Activated CD4-positive, alpha-beta T cell treated with anti-CD3 and anti-CD28 coated beads for 48 hours (primary cell): ENCODE measurements at regions not wholly inside any gene's neighbourhood (a gene's known extent, or its start where the extent isn't known, plus 50 kb on each side); places are given as distances from the start of the nearest gene placed in this dataset.

Source experiments
- DNase-seq: peaks from one replicate; pipeline ENCODE4 v3.0.0-alpha.2; 2020

GRCh38 chr2:106720026-106720425 is 165.9 kb downstream of the ST6GAL2 start:
- DNase-seq: no peak

GRCh38 chr2:106724301-106724794 is 161.6 kb downstream of the ST6GAL2 start:
- no peak for DNase-seq

GRCh38 chr2:106734165-106734564 is 151.8 kb downstream of the ST6GAL2 start:
- DNase-seq: no peak

GRCh38 chr2:106735807-106736206 is 150.2 kb downstream of the ST6GAL2 start:
- no peak for DNase-seq

- no peak for DNase-seq
These were observed 149.7 kb downstream of the ST6GAL2 start for GRCh38 chr2:106736221-106736620.

GRCh38 chr2:106745468-106745867 is 140.5 kb downstream of the ST6GAL2 start:
- DNase-seq: no peak

- no peak for DNase-seq
These were observed 136.1 kb downstream of the ST6GAL2 start for GRCh38 chr2:106749823-106750222.
